Thoracic aorta (tissue), 2 donors: ENCODE measurements at regions not wholly inside any gene's neighbourhood (a gene's known extent, or its start where the extent isn't known, plus 50 kb on each side); places are given as distances from the start of the nearest gene placed in this dataset.
"Not testable (repeated sequence)": the region's sequence is repeated elsewhere in the genome, so short reads cannot be mapped to it uniquely, and the experiment has no call there.

Experiments
- ATAC-seq: fragments of 150-250 bp; one replicate; pipeline ENCODE4 v1.8.0; 2017; ENCODE audit warnings: low read depth; ENCODE audit not compliant: insufficient number of reproducible peaks, low FRiP score
- DNase-seq: peaks from one replicate; pipeline ENCODE4 v3.0.0-alpha.2; 2020; ENCODE audit warnings: low spot score
- H3K27ac ChIP-seq, 2 donors: fragments of 200-600 bp; sonication (generic); 1 replicate in 1 of 2; 2 replicates in 1 of 2; pipeline ENCODE4 v1.5.1; 2016; ENCODE audit warnings: mild to moderate bottlenecking in 2 of 2, moderate library complexity in 2 of 2
- H3K27me3 ChIP-seq: fragments of 200-600 bp; sonication (generic); replicated peaks from 2 replicates; pipeline ENCODE4 v1.6.0; 2016; ENCODE audit warnings: mild to moderate bottlenecking; ENCODE audit not compliant: insufficient read depth
- H3K36me3 ChIP-seq: fragments of 200-600 bp; sonication (generic); one replicate; pipeline ENCODE4 v1.5.1; 2016
- H3K4me1 ChIP-seq, 2 donors: fragments of 200-600 bp; sonication (generic); 1 replicate in 1 of 2; 2 replicates in 1 of 2; pipeline versions ENCODE4 v1.5.1 to v1.6.0; 2016; ENCODE audit warnings: low read depth in 2 of 2, mild to moderate bottlenecking in 1 of 2; ENCODE audit not compliant: control insufficient read depth in 1 of 2
- H3K4me3 ChIP-seq: fragments of 200-600 bp; sonication (generic); 2 replicates; pipeline ENCODE4 v1.5.1; 2016; ENCODE audit warnings: mild to moderate bottlenecking
- H3K9me3 ChIP-seq: fragments of 200-600 bp; sonication (generic); 2 replicates; pipeline ENCODE4 v1.5.1; 2016
- CTCF ChIP-seq: fragments of 200-600 bp; sonication (generic); IDR thresholded peaks from one replicate; pipeline ENCODE4 v1.5.1; 2019; ENCODE audit warnings: antibody characterized with exemption

- H3K9me3 ChIP-seq, result no peaks in the 10 kb centered on the region
- H3K27me3 ChIP-seq, result no peaks in the 10 kb centered on the region
- no peak overlapping the region for H3K4me3 ChIP-seq
- ATAC-seq (no peak), DNase-seq (no peak)
- no peak overlapping the region for H3K27ac ChIP-seq
- H3K36me3 ChIP-seq, result no peaks in the 10 kb centered on the region
- TF ChIP-seq CTCF, result no peak
- H3K4me1 ChIP-seq, result peaks cover 5 to 18% of the 10 kb centered on the region in 2 donors
Observed at GRCh38 chr11:89545691-89546090, 54.5 kb upstream of the NOX4 start.

GRCh38 chr11:89555781-89556180 lies 64.6 kb upstream of the NOX4 start:
- H3K4me1 ChIP-seq, result peaks cover 0 to 24% of the 10 kb centered on the region in 2 donors
- not testable (repeated sequence) for H3K27ac ChIP-seq, H3K9me3 ChIP-seq, DNase-seq, H3K4me3 ChIP-seq, H3K27me3 ChIP-seq, ATAC-seq, H3K36me3 ChIP-seq

GRCh38 chr11:89556731-89557707 lies 65.8 kb upstream of the NOX4 start:
- not testable (repeated sequence) for H3K4me3 ChIP-seq, ATAC-seq, DNase-seq

GRCh38 chr11:89560598-89560997 lies 69.4 kb upstream of the NOX4 start:
- not testable (repeated sequence) for ATAC-seq, H3K36me3 ChIP-seq, H3K4me3 ChIP-seq, DNase-seq, H3K27me3 ChIP-seq, H3K27ac ChIP-seq, H3K9me3 ChIP-seq
- peaks cover 0 to 17% of the 10 kb centered on the region in 2 donors for H3K4me1 ChIP-seq

More at GRCh38 chr11:89556731-89557707, 65.8 kb upstream of the NOX4 start:
- not testable (repeated sequence) for H3K27ac ChIP-seq, H3K9me3 ChIP-seq, H3K27me3 ChIP-seq, H3K36me3 ChIP-seq
- H3K4me1 ChIP-seq, result peaks cover 0 to 24% of the 10 kb centered on the region in 2 donors

GRCh38 chr11:89562731-89563130 lies 71.6 kb upstream of the NOX4 start:
- H3K4me1 ChIP-seq, H3K27me3 ChIP-seq, ATAC-seq, H3K36me3 ChIP-seq, H3K4me3 ChIP-seq, DNase-seq, H3K27ac ChIP-seq, H3K9me3 ChIP-seq: not testable (repeated sequence)

GRCh38 chr11:89566972-89567371 lies 75.8 kb upstream of the NOX4 start:
- ATAC-seq (no peak), DNase-seq (no peak)
- no peaks in the 10 kb centered on the region for H3K27me3 ChIP-seq
- H3K27ac ChIP-seq, result no peak overlapping the region
- no peaks in the 10 kb centered on the region for H3K4me1 ChIP-seq
- H3K9me3 ChIP-seq, result no peaks in the 10 kb centered on the region
- H3K4me3 ChIP-seq, result no peak overlapping the region
- H3K36me3 ChIP-seq, result no peaks in the 10 kb centered on the region
- TF ChIP-seq CTCF, result no peak

- DNase-seq, H3K4me3 ChIP-seq, H3K36me3 ChIP-seq, H3K27me3 ChIP-seq, H3K9me3 ChIP-seq, H3K4me1 ChIP-seq, ATAC-seq, H3K27ac ChIP-seq: not testable (repeated sequence)
Observed at GRCh38 chr11:89569387-89569786, 78.2 kb upstream of the NOX4 start.

- not testable (repeated sequence) for ATAC-seq, H3K9me3 ChIP-seq, H3K4me3 ChIP-seq, DNase-seq, H3K4me1 ChIP-seq, H3K27ac ChIP-seq, H3K36me3 ChIP-seq, H3K27me3 ChIP-seq
Observed at GRCh38 chr11:89571706-89572105, 80.5 kb upstream of the NOX4 start.

GRCh38 chr11:89575846-89576245 lies 84.7 kb upstream of the NOX4 start:
- H3K27me3 ChIP-seq, H3K4me3 ChIP-seq, H3K4me1 ChIP-seq, ATAC-seq, DNase-seq, H3K27ac ChIP-seq, H3K36me3 ChIP-seq, H3K9me3 ChIP-seq: not testable (repeated sequence)

- H3K36me3 ChIP-seq, H3K4me3 ChIP-seq, H3K27ac ChIP-seq, ATAC-seq, H3K27me3 ChIP-seq, H3K4me1 ChIP-seq, DNase-seq, H3K9me3 ChIP-seq: not testable (repeated sequence)
Observed at GRCh38 chr11:89577428-89577827, 86.3 kb upstream of the NOX4 start.
